ENCODE measurements at regions not wholly inside any gene's neighbourhood (a gene's known extent, or its start where the extent isn't known, plus 50 kb on each side); places are given as distances from the start of the nearest gene placed in this dataset.

DNA sequence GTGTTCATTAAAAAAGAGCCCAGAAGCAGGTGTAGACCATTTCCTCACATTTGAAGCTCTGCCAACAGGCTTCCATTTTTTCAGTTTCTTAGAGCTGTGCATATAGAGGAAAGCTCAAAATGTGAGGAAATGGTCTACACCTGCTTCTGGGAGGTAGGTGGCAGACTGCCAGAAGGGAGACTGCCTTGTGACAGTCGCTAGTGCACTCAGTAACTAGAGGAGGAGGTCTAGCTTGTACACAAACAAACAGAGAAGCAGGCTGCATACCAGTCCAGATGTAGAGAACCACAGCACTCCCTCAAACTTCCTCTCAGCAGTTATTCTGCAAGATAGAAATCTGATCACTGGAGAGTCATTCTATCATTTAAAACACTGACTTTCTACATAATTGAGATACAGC is 800.2 kb downstream of the EFNB2 start:
- DNase-seq (ENCODE audit: low spot score), result no peak
- no peak for TF ChIP-seq CTCF (IDR thresholded peaks at IDR 0.05)
- ATAC-seq (ENCODE audit: low FRiP score), result no peak

DNA sequence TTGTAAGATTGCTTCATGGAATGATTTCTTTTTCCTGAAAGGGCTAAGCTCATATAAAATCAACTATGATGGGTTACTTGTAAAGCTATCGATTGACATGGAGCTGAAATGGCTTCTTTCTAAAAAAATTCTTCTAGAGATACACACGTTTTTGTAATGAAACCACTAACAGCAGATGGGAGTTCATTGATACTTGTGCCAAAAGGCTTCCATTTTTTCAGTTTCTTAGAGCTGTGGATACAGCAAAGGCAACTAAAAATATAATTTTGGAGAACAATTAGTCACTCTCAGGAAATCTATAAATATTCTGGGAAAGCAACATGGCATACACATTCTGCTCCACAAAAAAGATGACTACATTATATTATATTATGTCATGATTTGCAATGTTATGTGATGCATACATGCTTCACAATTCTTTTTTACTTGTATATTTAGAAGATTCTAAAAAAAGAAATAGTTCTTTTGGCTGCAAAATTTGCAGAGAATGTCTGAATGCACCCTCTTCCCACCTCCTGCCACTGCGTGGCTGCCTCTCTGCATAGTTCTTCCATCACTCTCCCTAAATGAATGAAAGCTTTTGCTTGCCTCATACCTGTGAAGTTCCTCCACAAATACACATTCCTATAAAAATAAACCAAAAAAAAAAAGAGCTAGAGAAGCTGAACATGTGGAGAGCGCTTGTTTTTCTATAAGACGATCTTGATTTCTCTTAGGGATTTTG is 802.5 kb downstream of the EFNB2 start:
- ATAC-seq (ENCODE audit: low FRiP score) (no peak), DNase-seq (ENCODE audit: low spot score) (no peak)

DNA sequence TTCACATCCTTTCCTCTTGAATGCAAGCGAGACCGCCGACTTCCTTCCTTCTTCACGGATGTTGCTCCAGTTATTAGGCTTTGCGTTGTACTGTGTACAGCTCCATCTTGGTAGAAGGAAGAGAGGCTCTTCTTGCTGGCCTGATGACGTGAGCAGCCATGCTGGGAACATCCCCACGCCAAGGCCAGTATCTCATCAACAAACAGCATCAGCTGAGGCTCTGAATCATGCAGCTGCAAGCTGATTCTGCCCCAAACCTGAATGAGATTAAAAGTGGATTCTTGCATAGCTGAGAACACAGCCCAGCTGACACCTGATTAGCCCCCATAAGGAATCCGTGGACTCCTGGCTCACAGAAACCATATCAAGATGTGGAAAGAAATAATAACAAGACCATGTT is 809.6 kb downstream of the EFNB2 start:
- ATAC-seq (ENCODE audit: low FRiP score) (no peak), DNase-seq (ENCODE audit: low spot score) (no peak)
- no peak for TF ChIP-seq CTCF (IDR thresholded peaks at IDR 0.05)

More for the DNA sequence above, 802.5 kb downstream of the EFNB2 start:
- TF ChIP-seq CTCF (IDR thresholded peaks at IDR 0.05), result no peak

- TF ChIP-seq CTCF (IDR thresholded peaks at IDR 0.05), result no peak
- DNase-seq (ENCODE audit: low spot score) (no peak), ATAC-seq (ENCODE audit: low FRiP score) (no peak)
Measured at GRCh38 chr13:105721016-105721415, 814.4 kb downstream of the EFNB2 start.

DNA sequence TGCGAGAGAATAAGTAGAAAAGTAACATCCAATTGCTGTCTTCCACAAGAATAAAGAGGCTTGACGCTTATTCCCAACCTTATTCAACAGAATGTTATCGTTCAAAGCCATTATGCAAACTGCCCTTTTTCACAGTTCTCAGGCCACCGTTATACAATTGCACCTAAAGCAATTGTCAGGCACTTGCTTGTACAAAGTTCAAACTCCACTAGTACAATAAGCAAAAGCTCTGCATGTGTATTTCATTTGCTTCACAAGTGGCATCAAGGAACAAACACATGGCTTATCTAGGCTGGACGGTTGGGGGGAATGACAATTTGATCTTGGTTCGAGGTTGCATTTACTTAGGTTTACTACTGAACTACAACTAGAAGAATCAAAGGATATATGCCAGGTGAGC is 815.6 kb downstream of the EFNB2 start:
- TF ChIP-seq CTCF (IDR thresholded peaks at IDR 0.05), result no peak
- DNase-seq (ENCODE audit: low spot score), result no peak
- ATAC-seq (ENCODE audit: low FRiP score), result no peak

- no peak for ATAC-seq (ENCODE audit: low FRiP score)
- no peak for TF ChIP-seq CTCF (IDR thresholded peaks at IDR 0.05)
Measured at GRCh38 chr13:105709181-105709580, 826.3 kb downstream of the EFNB2 start.

DNA sequence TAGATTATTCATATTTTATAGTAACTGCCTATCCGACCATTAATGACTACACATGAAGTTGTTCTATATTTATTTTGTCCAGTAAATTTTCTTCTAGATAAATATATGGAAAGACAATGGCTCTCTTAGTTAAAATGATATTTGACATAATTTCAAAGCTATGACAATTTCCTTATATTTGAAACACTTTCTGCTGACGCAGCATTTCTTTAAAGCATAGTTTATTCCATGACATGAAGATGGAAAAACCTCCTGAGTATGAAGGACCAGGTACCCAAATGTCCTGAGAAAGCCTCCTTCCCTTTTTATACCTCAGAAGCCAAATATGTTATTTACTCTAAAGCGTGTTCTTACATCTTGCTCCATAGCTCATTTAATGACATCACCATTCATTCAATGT is 831.6 kb downstream of the EFNB2 start:
- no peak for DNase-seq (ENCODE audit: low spot score)
- ATAC-seq (ENCODE audit: low FRiP score), result no peak
- TF ChIP-seq CTCF (IDR thresholded peaks at IDR 0.05), result no peak

More at GRCh38 chr13:105709181-105709580, 826.3 kb downstream of the EFNB2 start:
- DNase-seq (ENCODE audit: low spot score), result no peak

Data from omental fat pad (tissue), 3 donors.